ENCODE measurements at regions not wholly inside any gene's neighbourhood (a gene's known extent, or its start where the extent isn't known, plus 50 kb on each side); places are given as distances from the start of the nearest gene placed in this dataset. TPM values are rescaled to one million over a fixed set of nuclear protein-coding genes. Genes with fewer than 3 reads are reported as not detected.

DNA sequence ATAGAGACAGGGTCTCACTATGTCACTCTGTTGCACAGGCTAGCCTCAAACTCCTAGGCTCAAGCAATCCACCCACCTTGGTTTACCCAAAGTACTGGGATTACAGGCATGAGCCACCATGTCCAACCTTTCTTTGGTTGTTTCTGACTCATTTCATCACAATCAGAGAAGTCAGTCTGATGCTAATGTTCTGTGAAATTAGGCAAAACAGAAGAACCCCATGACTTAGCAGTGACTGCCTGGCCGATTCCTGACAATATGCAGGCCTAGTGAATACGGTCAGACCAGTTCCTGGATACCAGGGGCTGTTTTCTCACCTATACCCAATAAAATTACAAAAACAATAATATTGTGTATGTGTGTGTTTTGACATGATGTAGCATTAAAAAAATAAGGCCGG is 58.8 kb upstream of the BTN3A2 start:
- Histone ChIP-seq H3K9ac (ENCODE audit: low read depth, low read length) (no peak overlapping the region), H3K4me1 (ENCODE audit: control insufficient read depth, insufficient read depth, low read length) (peaks cover 18% of the 10 kb centered on the region), H3K36me3 (ENCODE audit: insufficient read depth, low read length) (no peaks in the 10 kb centered on the region), H3K4me2 (ENCODE audit: low read length) (no peak overlapping the region), H3K9me3 (replicated peaks; ENCODE audit: low read length) (no peaks in the 10 kb centered on the region), H3K4me3 (ENCODE audit: low read length) (no peak overlapping the region), H3K27me3 (ENCODE audit: control insufficient read depth, insufficient read depth, low read length) (no peaks in the 10 kb centered on the region)

DNA sequence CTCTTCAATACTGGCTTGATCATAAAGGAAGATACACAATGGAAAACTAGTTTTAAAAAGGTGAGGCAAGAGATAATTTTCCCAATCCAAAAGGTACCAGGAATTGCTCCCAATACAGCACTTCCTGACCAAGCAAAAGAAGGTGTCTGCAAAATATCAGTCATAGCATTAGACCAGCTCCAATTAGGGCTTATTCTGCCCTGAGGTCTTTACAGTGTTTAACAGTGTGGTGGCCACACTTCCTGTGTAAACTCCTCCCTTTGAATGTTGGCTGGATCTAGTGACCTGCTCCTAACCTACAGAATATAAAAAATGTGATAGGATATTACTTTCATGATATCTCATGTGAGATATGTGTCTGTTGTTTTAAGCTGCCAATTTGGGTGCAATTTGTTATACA is 57.1 kb upstream of the BTN3A2 start:
- Histone ChIP-seq H3K4me1 (ENCODE audit: control insufficient read depth, insufficient read depth, low read length) (peaks cover 25% of the 10 kb centered on the region), H3K4me3 (ENCODE audit: low read length) (no peak overlapping the region), H3K9ac (ENCODE audit: low read depth, low read length) (no peak overlapping the region), H3K4me2 (ENCODE audit: low read length) (no peak overlapping the region), H3K27me3 (ENCODE audit: control insufficient read depth, insufficient read depth, low read length) (no peaks in the 10 kb centered on the region), H3K9me3 (replicated peaks; ENCODE audit: low read length) (no peaks in the 10 kb centered on the region), H3K36me3 (ENCODE audit: insufficient read depth, low read length) (no peaks in the 10 kb centered on the region)

DNA sequence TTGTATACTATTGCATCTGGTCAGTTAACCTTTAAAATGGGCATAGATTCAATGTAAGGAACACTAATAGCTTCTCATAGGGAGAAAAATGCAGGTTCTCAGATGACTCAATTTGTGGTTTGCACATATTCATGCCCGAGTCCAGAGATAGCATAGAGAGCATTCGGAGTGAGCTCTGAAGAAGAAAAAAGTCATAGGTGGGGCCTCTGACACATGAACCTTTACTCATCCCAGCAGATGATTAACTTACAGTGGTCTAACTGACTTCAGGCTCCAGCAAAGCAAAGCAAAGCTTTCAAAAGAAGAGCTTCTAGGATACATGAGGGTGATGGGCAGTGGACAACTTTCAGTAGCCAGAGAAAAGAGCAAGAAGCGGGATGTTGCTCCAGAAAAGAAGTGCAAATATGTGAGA is 55.3 kb upstream of the BTN3A2 start:
- H3K4me3 ChIP-seq (ENCODE audit: low read length) = peak overlapping the region; percentile 42
- H3K9ac ChIP-seq (ENCODE audit: low read depth, low read length) = no peak overlapping the region
- H3K4me2 ChIP-seq (ENCODE audit: low read length) = peak overlapping the region; percentile 76
- H3K27me3 ChIP-seq (ENCODE audit: control insufficient read depth, insufficient read depth, low read length) = no peaks in the 10 kb centered on the region
- H3K9me3 ChIP-seq (replicated peaks; ENCODE audit: low read length) = no peaks in the 10 kb centered on the region
- H3K4me1 ChIP-seq (ENCODE audit: control insufficient read depth, insufficient read depth, low read length) = peaks cover 25% of the 10 kb centered on the region
- no peaks in the 10 kb centered on the region for H3K36me3 ChIP-seq (ENCODE audit: insufficient read depth, low read length)

DNA sequence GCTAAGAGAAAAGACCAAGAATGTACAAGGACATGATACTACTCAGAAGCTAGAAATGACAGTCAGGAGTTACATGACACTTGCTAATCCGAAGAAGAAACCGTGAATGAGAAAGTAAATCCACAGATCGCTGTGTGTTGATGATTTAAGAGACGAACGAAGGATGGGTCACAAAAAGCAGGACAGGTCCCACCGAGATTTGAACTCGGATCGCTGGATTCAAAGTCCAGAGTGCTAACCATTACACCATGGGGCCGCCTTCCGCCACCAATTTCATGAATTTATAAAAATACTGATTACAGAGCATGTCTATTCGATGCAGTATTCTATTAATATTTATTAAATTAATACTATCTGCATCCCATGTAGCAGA is 54.0 kb upstream of the BTN3A2 start:
- Histone ChIP-seq H3K27me3 (ENCODE audit: control insufficient read depth, insufficient read depth, low read length) (no peaks in the 10 kb centered on the region), H3K9me3 (replicated peaks; ENCODE audit: low read length) (no peaks in the 10 kb centered on the region), H3K36me3 (ENCODE audit: insufficient read depth, low read length) (no peaks in the 10 kb centered on the region), H3K4me3 (ENCODE audit: low read length) (peak overlapping the region; percentile 46), H3K9ac (ENCODE audit: low read depth, low read length) (no peak overlapping the region), H3K4me2 (ENCODE audit: low read length) (peak overlapping the region; percentile 76), H3K4me1 (ENCODE audit: control insufficient read depth, insufficient read depth, low read length) (peaks cover 25% of the 10 kb centered on the region)

DNA sequence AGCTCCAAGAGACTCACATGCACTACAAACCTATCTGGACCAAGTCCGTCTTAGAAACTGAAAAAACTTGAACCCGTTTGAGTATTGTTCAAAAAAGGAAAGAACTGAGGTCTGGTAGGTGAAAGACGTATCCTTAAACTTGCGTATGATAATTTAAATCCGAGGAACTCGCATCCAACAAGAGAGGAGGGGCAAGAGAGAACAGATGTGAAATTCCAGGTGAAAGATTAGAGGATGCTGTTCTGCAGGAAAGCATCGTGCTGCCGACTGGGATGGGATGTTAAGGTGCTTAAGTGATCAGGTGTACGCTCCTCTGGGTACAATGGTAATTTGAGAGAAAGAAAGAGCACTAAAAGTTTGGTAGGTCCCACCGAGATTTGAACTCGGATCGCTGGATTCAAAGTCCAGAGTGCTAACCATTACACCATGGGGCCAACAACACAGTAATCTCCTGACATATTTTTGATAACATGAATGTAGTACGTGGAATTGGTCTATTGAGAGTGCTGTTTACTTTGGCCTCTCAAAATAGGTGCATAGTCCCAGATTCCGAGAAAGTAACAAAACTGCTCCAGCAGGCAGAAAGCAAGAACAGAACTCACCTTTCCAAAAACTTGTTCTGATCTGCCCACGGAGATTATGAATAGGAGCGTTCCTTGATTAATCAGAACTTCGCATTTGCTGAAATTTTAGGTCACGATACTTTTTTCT is 53.5 kb upstream of the BTN3A2 start:
- Histone ChIP-seq H3K27me3 (ENCODE audit: control insufficient read depth, insufficient read depth, low read length) (no peaks in the 10 kb centered on the region), H3K4me3 (ENCODE audit: low read length) (peak overlapping the region; percentile 64), H3K4me1 (ENCODE audit: control insufficient read depth, insufficient read depth, low read length) (peaks cover 25% of the 10 kb centered on the region), H3K9ac (ENCODE audit: low read depth, low read length) (peak overlapping the region; percentile 48), H3K9me3 (replicated peaks; ENCODE audit: low read length) (no peaks in the 10 kb centered on the region), H3K36me3 (ENCODE audit: insufficient read depth, low read length) (no peaks in the 10 kb centered on the region), H3K4me2 (ENCODE audit: low read length) (peak overlapping the region; percentile 76)

DNA sequence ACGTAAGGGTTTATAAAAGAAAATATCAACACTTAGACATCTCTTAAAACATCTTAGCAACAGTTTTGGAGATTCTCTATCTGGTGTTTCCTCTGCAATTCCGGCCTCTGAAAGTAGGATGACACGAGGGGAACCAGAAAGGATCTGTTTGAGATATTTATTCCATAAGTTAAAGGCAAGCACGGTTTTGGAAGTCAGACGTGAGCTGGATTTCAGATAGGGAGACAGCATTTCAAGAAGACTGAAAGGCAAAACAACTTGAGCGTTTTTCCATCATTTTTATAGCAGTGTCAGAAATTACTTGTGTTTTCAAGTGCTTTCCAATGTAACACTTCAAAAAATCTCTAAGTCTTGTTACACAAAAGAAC is 52.9 kb upstream of the BTN3A2 start:
- Histone ChIP-seq H3K36me3 (ENCODE audit: insufficient read depth, low read length) (no peaks in the 10 kb centered on the region), H3K9me3 (replicated peaks; ENCODE audit: low read length) (no peaks in the 10 kb centered on the region), H3K9ac (ENCODE audit: low read depth, low read length) (peak overlapping the region; percentile 48), H3K4me1 (ENCODE audit: control insufficient read depth, insufficient read depth, low read length) (peaks cover 25% of the 10 kb centered on the region), H3K4me2 (ENCODE audit: low read length) (peak overlapping the region; percentile 76), H3K4me3 (ENCODE audit: low read length) (peak overlapping the region; percentile 64), H3K27me3 (ENCODE audit: control insufficient read depth, insufficient read depth, low read length) (no peaks in the 10 kb centered on the region)

DNA sequence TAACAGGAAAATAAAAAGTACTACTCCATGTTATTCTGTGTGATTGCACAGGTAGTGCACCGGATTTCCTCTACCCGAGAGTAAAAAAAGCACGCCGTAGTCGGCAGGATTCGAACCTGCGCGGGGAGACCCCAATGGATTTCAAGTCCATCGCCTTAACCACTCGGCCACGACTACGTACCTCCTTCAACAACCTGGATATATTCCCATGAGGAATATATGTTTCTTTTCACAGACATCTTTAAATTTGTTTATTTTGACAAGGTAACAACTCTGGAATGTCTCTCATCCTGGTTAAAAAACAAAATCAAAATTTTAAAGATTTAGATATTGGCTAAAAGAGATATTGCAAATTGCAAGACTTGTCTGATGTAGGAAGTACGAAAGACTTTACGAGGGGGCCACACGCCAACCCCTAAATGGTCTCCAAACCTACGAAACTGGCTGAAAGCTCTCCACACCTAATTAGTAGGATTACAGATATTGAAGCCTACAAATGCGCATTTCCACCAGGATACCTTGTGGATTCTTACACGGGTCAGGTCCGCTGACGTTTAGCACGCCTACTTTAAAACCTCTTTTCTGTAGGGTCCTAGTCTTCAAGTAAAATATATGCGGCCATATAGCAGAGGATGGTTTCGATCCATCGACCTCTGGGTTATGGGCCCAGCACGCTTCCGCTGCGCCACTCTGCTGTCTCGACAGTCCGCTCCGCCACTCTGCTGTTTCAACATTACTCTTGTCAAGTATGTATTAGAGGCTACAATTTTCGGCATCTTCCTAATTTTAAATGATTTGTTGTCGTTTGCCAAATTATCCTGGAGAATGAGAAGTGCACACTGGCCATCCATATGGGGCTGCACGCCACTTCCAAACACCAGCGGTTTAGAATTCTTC is 52.2 kb upstream of the BTN3A2 start:
- Histone ChIP-seq H3K9ac (ENCODE audit: low read depth, low read length) (peak overlapping the region; percentile 48), H3K4me2 (ENCODE audit: low read length) (peak overlapping the region; percentile 76), H3K9me3 (replicated peaks; ENCODE audit: low read length) (no peaks in the 10 kb centered on the region), H3K4me1 (ENCODE audit: control insufficient read depth, insufficient read depth, low read length) (peaks cover 25% of the 10 kb centered on the region), H3K4me3 (ENCODE audit: low read length) (peak overlapping the region; percentile 70), H3K27me3 (ENCODE audit: control insufficient read depth, insufficient read depth, low read length) (no peaks in the 10 kb centered on the region), H3K36me3 (ENCODE audit: insufficient read depth, low read length) (no peaks in the 10 kb centered on the region)

Small RNA genes lying in the stretch of these regions (small RNA-seq; reads per million reads assigned to genes)
- gene AL031777.2 (not detected), gene HIST1H2AD (not detected), gene HIST1H2APS3 (not detected), gene HIST1H4G (not detected), gene LARP1P1 (not detected)

Data from skeletal muscle satellite cell (primary cell).